ENCODE measurements at regions not wholly inside any gene's neighbourhood (a gene's known extent, or its start where the extent isn't known, plus 50 kb on each side); places are given as distances from the start of the nearest gene placed in this dataset.

GRCh38 chr14:84006643-84007155, 1523.2 kb upstream of the FLRT2 start:
- no peaks in the 10 kb centered on the region for H3F3A ChIP-seq (ENCODE audit: insufficient read depth, low read length)
- TF ChIP-seq CTCF (IDR thresholded peaks at IDR 0.05; ENCODE audit: low read length) (no peak), EZH2 (IDR thresholded peaks at IDR 0.05; ENCODE audit: borderline replicate concordance, low read length) (no peak)
- no peak overlapping the region for H3K4me2 ChIP-seq (ENCODE audit: low read length)
- H2AFZ ChIP-seq (ENCODE audit: low read length) = no peak overlapping the region
- no peaks in the 10 kb centered on the region for H3K4me1 ChIP-seq (ENCODE audit: insufficient read depth, low read length, severe bottlenecking)
- H3K9me3 ChIP-seq (ENCODE audit: low read length) = no peaks in the 10 kb centered on the region
- no peak overlapping the region for H3K4me3 ChIP-seq (ENCODE audit: low read depth, low read length, poor library complexity, severe bottlenecking)
- H4K20me1 ChIP-seq (ENCODE audit: insufficient read depth, low read length) = no peaks in the 10 kb centered on the region
- no peaks in the 10 kb centered on the region for H3K36me3 ChIP-seq (ENCODE audit: insufficient read depth, low read length)
- no peaks in the 10 kb centered on the region for H3K27me3 ChIP-seq (ENCODE audit: insufficient read depth, low read length)
- no peaks in the 10 kb centered on the region for H3K79me2 ChIP-seq (ENCODE audit: insufficient read depth, low read length)
- H3K9me2 ChIP-seq (ENCODE audit: low read depth, low read length) = no peaks in the 10 kb centered on the region
- no peak overlapping the region for H3K27ac ChIP-seq (ENCODE audit: low read depth, low read length, poor library complexity, severe bottlenecking)
- no peak overlapping the region for H3K9ac ChIP-seq (ENCODE audit: low read length)

- Histone ChIP-seq H3F3A (ENCODE audit: insufficient read depth, low read length) (no peaks in the 10 kb centered on the region), H3K9me3 (ENCODE audit: low read length) (no peaks in the 10 kb centered on the region), H3K4me2 (ENCODE audit: low read length) (no peak overlapping the region), H3K27me3 (ENCODE audit: insufficient read depth, low read length) (no peaks in the 10 kb centered on the region), H3K79me2 (ENCODE audit: insufficient read depth, low read length) (no peaks in the 10 kb centered on the region), H2AFZ (ENCODE audit: low read length) (no peak overlapping the region), H3K4me3 (ENCODE audit: low read depth, low read length, poor library complexity, severe bottlenecking) (no peak overlapping the region), H3K27ac (ENCODE audit: low read depth, low read length, poor library complexity, severe bottlenecking) (no peak overlapping the region), H4K20me1 (ENCODE audit: insufficient read depth, low read length) (no peaks in the 10 kb centered on the region), H3K9me2 (ENCODE audit: low read depth, low read length) (no peaks in the 10 kb centered on the region), H3K36me3 (ENCODE audit: insufficient read depth, low read length) (no peaks in the 10 kb centered on the region), H3K4me1 (ENCODE audit: insufficient read depth, low read length, severe bottlenecking) (no peaks in the 10 kb centered on the region), H3K9ac (ENCODE audit: low read length) (no peak overlapping the region)
- no peak for TF ChIP-seq EZH2 (IDR thresholded peaks at IDR 0.05; ENCODE audit: borderline replicate concordance, low read length)
- no peak for TF ChIP-seq CTCF (IDR thresholded peaks at IDR 0.05; ENCODE audit: low read length)
These were observed 1516.5 kb upstream of the FLRT2 start for GRCh38 chr14:84013424-84013823.

GRCh38 chr14:84017495-84017894, 1512.4 kb upstream of the FLRT2 start:
- TF ChIP-seq CTCF (IDR thresholded peaks at IDR 0.05; ENCODE audit: low read length) = no peak
- Histone ChIP-seq H3K27ac (ENCODE audit: low read depth, low read length, poor library complexity, severe bottlenecking) (no peak overlapping the region), H2AFZ (ENCODE audit: low read length) (no peak overlapping the region), H3K36me3 (ENCODE audit: insufficient read depth, low read length) (no peaks in the 10 kb centered on the region), H3K27me3 (ENCODE audit: insufficient read depth, low read length) (no peaks in the 10 kb centered on the region), H3K9me3 (ENCODE audit: low read length) (no peaks in the 10 kb centered on the region), H3K9me2 (ENCODE audit: low read depth, low read length) (no peaks in the 10 kb centered on the region), H3K9ac (ENCODE audit: low read length) (no peak overlapping the region), H4K20me1 (ENCODE audit: insufficient read depth, low read length) (no peaks in the 10 kb centered on the region), H3K4me3 (ENCODE audit: low read depth, low read length, poor library complexity, severe bottlenecking) (no peak overlapping the region), H3K4me2 (ENCODE audit: low read length) (no peak overlapping the region), H3K79me2 (ENCODE audit: insufficient read depth, low read length) (no peaks in the 10 kb centered on the region), H3K4me1 (ENCODE audit: insufficient read depth, low read length, severe bottlenecking) (no peaks in the 10 kb centered on the region), H3F3A (ENCODE audit: insufficient read depth, low read length) (no peaks in the 10 kb centered on the region)
